IPS-15b (cell line): ENCODE measurements at regions not wholly inside any gene's neighbourhood (a gene's known extent, or its start where the extent isn't known, plus 50 kb on each side); places are given as distances from the start of the nearest gene placed in this dataset.

Experiments used
- H3K27me3 ChIP-seq: one replicate; pipeline ENCODE4 v1.6.1; 2013; ENCODE audit warnings: low read length; ENCODE audit not compliant: control insufficient read depth, insufficient read depth
- H3K36me3 ChIP-seq: one replicate; pipeline ENCODE4 v1.6.1; 2013; ENCODE audit warnings: low read length; ENCODE audit not compliant: control insufficient read depth, insufficient read depth
- H3K4me1 ChIP-seq: one replicate; pipeline ENCODE4 v1.6.1; 2013; ENCODE audit warnings: mild to moderate bottlenecking, low read length; ENCODE audit not compliant: control insufficient read depth, insufficient read depth
- H3K4me3 ChIP-seq: one replicate; pipeline ENCODE4 v1.5.1; 2013; ENCODE audit warnings: low read depth, low read length
- H3K9ac ChIP-seq: one replicate; pipeline ENCODE4 v1.6.1; 2013; ENCODE audit warnings: low read depth, mild to moderate bottlenecking, low read length
- H3K9me3 ChIP-seq: one replicate; pipeline ENCODE4 v1.6.1; 2013; ENCODE audit warnings: mild to moderate bottlenecking, low read length; ENCODE audit not compliant: control insufficient read depth, insufficient read depth

GRCh38 chr7:140237390-140237789 is 60.6 kb upstream of the KDM7A start:
- Histone ChIP-seq H3K9ac (no peak overlapping the region), H3K27me3 (peaks cover 6% of the 10 kb centered on the region), H3K36me3 (no peaks in the 10 kb centered on the region), H3K4me1 (no peaks in the 10 kb centered on the region), H3K9me3 (no peaks in the 10 kb centered on the region), H3K4me3 (no peak overlapping the region)

- Histone ChIP-seq H3K4me1 (no peaks in the 10 kb centered on the region), H3K9ac (no peak overlapping the region), H3K4me3 (no peak overlapping the region), H3K36me3 (no peaks in the 10 kb centered on the region), H3K27me3 (peaks cover 6% of the 10 kb centered on the region), H3K9me3 (no peaks in the 10 kb centered on the region)
Observed at GRCh38 chr7:140236626-140237025, 59.8 kb upstream of the KDM7A start.

GRCh38 chr7:140235114-140235513 is 58.3 kb upstream of the KDM7A start:
- Histone ChIP-seq H3K4me1 (no peaks in the 10 kb centered on the region), H3K9ac (no peak overlapping the region), H3K27me3 (peaks cover 9% of the 10 kb centered on the region), H3K4me3 (no peak overlapping the region), H3K9me3 (no peaks in the 10 kb centered on the region), H3K36me3 (no peaks in the 10 kb centered on the region)

GRCh38 chr7:140232957-140233917 is 56.5 kb upstream of the KDM7A start:
- no peaks in the 10 kb centered on the region for H3K4me1 ChIP-seq
- no peak overlapping the region for H3K9ac ChIP-seq
- H3K4me3 ChIP-seq, result no peak overlapping the region
- H3K36me3 ChIP-seq, result no peaks in the 10 kb centered on the region
- no peaks in the 10 kb centered on the region for H3K9me3 ChIP-seq
- H3K27me3 ChIP-seq, result peaks cover 15% of the 10 kb centered on the region

GRCh38 chr7:140231771-140232491 is 55.1 kb upstream of the KDM7A start:
- H3K9me3 ChIP-seq, result no peaks in the 10 kb centered on the region
- H3K4me3 ChIP-seq, result peak overlapping the region; percentile 82
- H3K4me1 ChIP-seq, result no peaks in the 10 kb centered on the region
- H3K9ac ChIP-seq, result no peak overlapping the region
- H3K27me3 ChIP-seq, result peaks cover 17% of the 10 kb centered on the region
- no peaks in the 10 kb centered on the region for H3K36me3 ChIP-seq

- no peaks in the 10 kb centered on the region for H3K9me3 ChIP-seq
- no peaks in the 10 kb centered on the region for H3K36me3 ChIP-seq
- peaks cover 17% of the 10 kb centered on the region for H3K27me3 ChIP-seq
- H3K4me1 ChIP-seq, result no peaks in the 10 kb centered on the region
- H3K4me3 ChIP-seq, result peak overlapping the region; percentile 82
- no peak overlapping the region for H3K9ac ChIP-seq
Observed at GRCh38 chr7:140230861-140231770, 54.3 kb upstream of the KDM7A start.

GRCh38 chr7:140230516-140230860 is 53.7 kb upstream of the KDM7A start:
- H3K9ac ChIP-seq, result no peak overlapping the region
- peaks cover 17% of the 10 kb centered on the region for H3K27me3 ChIP-seq
- no peaks in the 10 kb centered on the region for H3K4me1 ChIP-seq
- no peaks in the 10 kb centered on the region for H3K36me3 ChIP-seq
- H3K9me3 ChIP-seq, result no peaks in the 10 kb centered on the region
- peak overlapping the region; percentile 82 for H3K4me3 ChIP-seq

GRCh38 chr7:140229591-140230515 is 53.1 kb upstream of the KDM7A start:
- Histone ChIP-seq H3K27me3 (peaks cover 17% of the 10 kb centered on the region), H3K36me3 (no peaks in the 10 kb centered on the region), H3K9me3 (no peaks in the 10 kb centered on the region), H3K9ac (no peak overlapping the region), H3K4me3 (peak overlapping the region; percentile 82), H3K4me1 (no peaks in the 10 kb centered on the region)

GRCh38 chr7:140229101-140229525 is 52.3 kb upstream of the KDM7A start:
- H3K4me1 ChIP-seq, result no peaks in the 10 kb centered on the region
- H3K36me3 ChIP-seq, result no peaks in the 10 kb centered on the region
- H3K9ac ChIP-seq, result no peak overlapping the region
- H3K27me3 ChIP-seq, result peaks cover 17% of the 10 kb centered on the region
- H3K4me3 ChIP-seq, result no peak overlapping the region
- H3K9me3 ChIP-seq, result no peaks in the 10 kb centered on the region
